ENCODE measurements at regions not wholly inside any gene's neighbourhood (a gene's known extent, or its start where the extent isn't known, plus 50 kb on each side); places are given as distances from the start of the nearest gene placed in this dataset.
"Not testable (repeated sequence)": the region's sequence is repeated elsewhere in the genome, so short reads cannot be mapped to it uniquely, and the experiment has no call there.

DNA sequence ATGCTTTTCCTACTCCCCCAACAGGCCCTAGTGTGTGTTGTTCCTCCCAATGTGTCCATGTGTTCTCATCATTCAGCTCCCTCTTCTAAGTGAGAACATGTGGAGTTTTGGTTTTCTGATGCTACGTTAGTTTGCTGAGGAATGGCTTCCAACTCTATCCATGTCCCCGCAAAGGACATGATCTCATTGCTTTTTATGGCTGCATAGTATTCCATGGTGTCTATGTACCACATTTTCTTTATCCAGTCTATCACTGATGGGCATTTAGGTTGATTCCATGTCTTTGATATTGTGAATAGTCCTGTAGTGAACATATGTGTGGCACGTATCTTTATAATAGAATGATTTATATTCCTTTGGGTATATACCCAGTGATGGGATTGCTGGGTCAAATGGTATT lies 72.5 kb upstream of the CCNY start:
- POLR2A ChIA-PET; H3K4me3 Mint-ChIP-seq; H3K4me1 Mint-ChIP-seq; CTCF ChIA-PET; H3K27ac Mint-ChIP-seq; H3K36me3 Mint-ChIP-seq; H3K27me3 Mint-ChIP-seq (ENCODE audit: low read depth); DNase-seq (ENCODE audit: low spot score); ATAC-seq; H3K9me3 Mint-ChIP-seq: not testable (repeated sequence)

DNA sequence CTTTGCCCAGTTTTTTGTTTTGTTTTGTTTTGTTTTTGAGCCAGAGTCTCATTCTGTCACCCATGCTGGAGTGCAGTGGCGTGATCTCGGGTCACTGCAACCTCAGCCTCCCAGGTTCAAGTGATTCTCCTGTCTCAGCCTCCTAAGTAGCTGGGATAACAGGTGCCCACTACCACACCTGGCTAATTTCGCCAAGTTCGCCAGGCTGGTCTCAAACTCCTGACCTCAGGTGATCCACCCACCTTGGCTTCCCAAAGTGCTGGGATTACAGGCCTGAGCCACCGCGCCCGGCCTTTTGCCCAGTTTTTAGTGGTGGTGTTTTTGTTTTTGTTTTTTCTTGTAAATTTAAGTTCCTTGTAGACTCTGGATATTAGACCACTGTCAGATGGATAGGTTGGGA lies 71.7 kb upstream of the CCNY start:
- H3K4me3 Mint-ChIP-seq; H3K36me3 Mint-ChIP-seq; CTCF ChIA-PET; H3K27ac Mint-ChIP-seq; DNase-seq (ENCODE audit: low spot score); H3K27me3 Mint-ChIP-seq (ENCODE audit: low read depth); H3K4me1 Mint-ChIP-seq; H3K9me3 Mint-ChIP-seq; POLR2A ChIA-PET; ATAC-seq: not testable (repeated sequence)

DNA sequence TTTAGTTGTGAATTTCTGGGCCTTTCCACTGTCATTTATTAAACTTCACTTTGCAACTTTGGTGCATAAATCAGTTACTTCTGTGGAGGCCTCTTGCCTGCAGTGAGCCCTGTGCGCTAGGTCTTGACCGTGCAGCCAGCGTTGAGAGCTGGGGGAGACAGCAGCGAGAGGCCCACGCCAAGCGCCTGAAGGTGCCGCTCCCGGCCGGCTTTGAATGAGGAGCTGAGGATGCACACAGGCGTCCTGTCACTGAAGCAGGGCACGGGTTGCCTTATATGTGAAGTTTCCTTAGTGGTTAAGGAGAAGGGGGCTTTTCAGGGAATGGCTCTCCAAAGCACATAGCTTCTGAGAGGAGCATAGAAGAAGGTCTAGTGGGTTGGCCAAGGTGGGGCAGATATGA lies 70.9 kb upstream of the CCNY start:
- ATAC-seq: no peak
- H3K36me3 Mint-ChIP-seq: no peaks in the 10 kb centered on the region
- H3K4me3 Mint-ChIP-seq: no peak overlapping the region

DNA sequence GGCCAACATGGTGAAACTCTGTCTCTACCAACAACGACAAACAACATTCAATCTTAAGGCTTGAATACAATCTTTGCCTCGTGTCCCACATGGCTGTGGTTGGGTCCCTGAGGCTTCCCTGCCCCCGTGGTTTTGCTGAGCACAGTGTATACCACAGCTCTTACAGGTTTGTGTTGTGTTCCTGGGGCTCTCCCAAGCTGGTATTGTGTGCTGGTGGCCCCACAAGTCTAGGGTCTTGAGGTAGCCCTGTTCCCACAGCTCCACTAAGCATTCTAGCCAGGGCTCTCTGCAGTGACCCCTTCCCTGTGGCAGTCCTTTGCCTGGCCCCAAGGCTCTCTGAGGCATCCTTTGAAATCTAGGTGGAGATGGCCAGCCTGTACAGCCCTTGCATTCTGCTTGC lies 68.0 kb upstream of the CCNY start:
- H3K36me3 Mint-ChIP-seq: no peaks in the 10 kb centered on the region
- CTCF ChIA-PET: no interaction called here
- no peaks in the 10 kb centered on the region; the same call in none of the 2 replicates for H3K27me3 Mint-ChIP-seq (ENCODE audit: low read depth)
- peaks cover 14% of the 10 kb centered on the region for H3K9me3 Mint-ChIP-seq
- no peak for DNase-seq (ENCODE audit: low spot score)
- H3K27ac Mint-ChIP-seq: no peak overlapping the region
- no peak overlapping the region for H3K4me3 Mint-ChIP-seq
- peaks cover 6% of the 10 kb centered on the region for H3K4me1 Mint-ChIP-seq
- POLR2A ChIA-PET: no interaction called here
- ATAC-seq: no peak
- TF ChIP-seq, protein P1, sequence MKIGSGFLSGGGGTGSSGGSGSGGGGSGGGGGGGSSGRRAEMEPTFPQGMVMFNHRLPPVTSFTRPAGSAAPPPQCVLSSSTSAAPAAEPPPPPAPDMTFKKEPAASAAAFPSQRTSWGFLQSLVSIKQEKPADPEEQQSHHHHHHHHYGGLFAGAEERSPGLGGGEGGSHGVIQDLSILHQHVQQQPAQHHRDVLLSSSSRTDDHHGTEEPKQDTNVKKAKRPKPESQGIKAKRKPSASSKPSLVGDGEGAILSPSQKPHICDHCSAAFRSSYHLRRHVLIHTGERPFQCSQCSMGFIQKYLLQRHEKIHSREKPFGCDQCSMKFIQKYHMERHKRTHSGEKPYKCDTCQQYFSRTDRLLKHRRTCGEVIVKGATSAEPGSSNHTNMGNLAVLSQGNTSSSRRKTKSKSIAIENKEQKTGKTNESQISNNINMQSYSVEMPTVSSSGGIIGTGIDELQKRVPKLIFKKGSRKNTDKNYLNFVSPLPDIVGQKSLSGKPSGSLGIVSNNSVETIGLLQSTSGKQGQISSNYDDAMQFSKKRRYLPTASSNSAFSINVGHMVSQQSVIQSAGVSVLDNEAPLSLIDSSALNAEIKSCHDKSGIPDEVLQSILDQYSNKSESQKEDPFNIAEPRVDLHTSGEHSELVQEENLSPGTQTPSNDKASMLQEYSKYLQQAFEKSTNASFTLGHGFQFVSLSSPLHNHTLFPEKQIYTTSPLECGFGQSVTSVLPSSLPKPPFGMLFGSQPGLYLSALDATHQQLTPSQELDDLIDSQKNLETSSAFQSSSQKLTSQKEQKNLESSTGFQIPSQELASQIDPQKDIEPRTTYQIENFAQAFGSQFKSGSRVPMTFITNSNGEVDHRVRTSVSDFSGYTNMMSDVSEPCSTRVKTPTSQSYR (CRISPR knock-in tag; IDR thresholded peaks at IDR 0.05): no peak
- TF ChIP-seq JUN (CRISPR knock-in tag; IDR thresholded peaks at IDR 0.05) (no peak), ZNF219 (CRISPR knock-in tag; IDR thresholded peaks at IDR 0.05; ENCODE audit: borderline replicate concordance) (no peak), MXD4 (CRISPR knock-in tag; IDR thresholded peaks at IDR 0.05; ENCODE audit: borderline replicate concordance) (no peak), ETV6 (CRISPR knock-in tag; IDR thresholded peaks at IDR 0.05) (no peak), NR2C2 (CRISPR knock-in tag; IDR thresholded peaks at IDR 0.05) (no peak), FOXK1 (CRISPR knock-in tag; IDR thresholded peaks at IDR 0.05) (no peak), SP1 (CRISPR knock-in tag; conservative IDR thresholded peaks at IDR 0.05) (no peak)
- TF ChIP-seq, protein P2, sequence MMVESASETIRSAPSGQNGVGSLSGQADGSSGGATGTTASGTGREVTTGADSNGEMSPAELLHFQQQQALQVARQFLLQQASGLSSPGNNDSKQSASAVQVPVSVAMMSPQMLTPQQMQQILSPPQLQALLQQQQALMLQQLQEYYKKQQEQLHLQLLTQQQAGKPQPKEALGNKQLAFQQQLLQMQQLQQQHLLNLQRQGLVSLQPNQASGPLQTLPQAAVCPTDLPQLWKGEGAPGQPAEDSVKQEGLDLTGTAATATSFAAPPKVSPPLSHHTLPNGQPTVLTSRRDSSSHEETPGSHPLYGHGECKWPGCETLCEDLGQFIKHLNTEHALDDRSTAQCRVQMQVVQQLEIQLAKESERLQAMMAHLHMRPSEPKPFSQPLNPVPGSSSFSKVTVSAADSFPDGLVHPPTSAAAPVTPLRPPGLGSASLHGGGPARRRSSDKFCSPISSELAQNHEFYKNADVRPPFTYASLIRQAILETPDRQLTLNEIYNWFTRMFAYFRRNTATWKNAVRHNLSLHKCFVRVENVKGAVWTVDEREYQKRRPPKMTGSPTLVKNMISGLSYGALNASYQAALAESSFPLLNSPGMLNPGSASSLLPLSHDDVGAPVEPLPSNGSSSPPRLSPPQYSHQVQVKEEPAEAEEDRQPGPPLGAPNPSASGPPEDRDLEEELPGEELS (CRISPR knock-in tag; IDR thresholded peaks at IDR 0.05): no peak

More for the DNA sequence above, 70.9 kb upstream of the CCNY start:
- CTCF ChIA-PET: interaction anchor here (0.6 kb wide), 1 partner anchor 609 kb away, joined by 3 read pairs; no protein-coding TSS in a partner anchor
- POLR2A ChIA-PET: no interaction called here
- Mint-ChIP-seq H3K27ac (no peak overlapping the region), H3K27me3 (ENCODE audit: low read depth) (no peaks in the 10 kb centered on the region; the same call in 1 of the 2 replicates), H3K9me3 (peaks cover 4% of the 10 kb centered on the region), H3K4me1 (no peaks in the 10 kb centered on the region)
- no peak for DNase-seq (ENCODE audit: low spot score)
- no peak for TF ChIP-seq ELF4 (CRISPR knock-in tag; IDR thresholded peaks at IDR 0.05; ENCODE audit: low read depth)
- TF ChIP-seq FOXJ3 (CRISPR knock-in tag; IDR thresholded peaks at IDR 0.05; ENCODE audit: borderline replicate concordance): no peak
- TF ChIP-seq RORB (CRISPR knock-in tag; IDR thresholded peaks at IDR 0.05): no peak
- TF ChIP-seq NR3C1 (CRISPR knock-in tag; conservative IDR thresholded peaks at IDR 0.05; ENCODE audit: low read depth): no peak
- no peak for TF ChIP-seq TEAD1 (CRISPR knock-in tag; IDR thresholded peaks at IDR 0.05)
- TF ChIP-seq, protein P3, sequence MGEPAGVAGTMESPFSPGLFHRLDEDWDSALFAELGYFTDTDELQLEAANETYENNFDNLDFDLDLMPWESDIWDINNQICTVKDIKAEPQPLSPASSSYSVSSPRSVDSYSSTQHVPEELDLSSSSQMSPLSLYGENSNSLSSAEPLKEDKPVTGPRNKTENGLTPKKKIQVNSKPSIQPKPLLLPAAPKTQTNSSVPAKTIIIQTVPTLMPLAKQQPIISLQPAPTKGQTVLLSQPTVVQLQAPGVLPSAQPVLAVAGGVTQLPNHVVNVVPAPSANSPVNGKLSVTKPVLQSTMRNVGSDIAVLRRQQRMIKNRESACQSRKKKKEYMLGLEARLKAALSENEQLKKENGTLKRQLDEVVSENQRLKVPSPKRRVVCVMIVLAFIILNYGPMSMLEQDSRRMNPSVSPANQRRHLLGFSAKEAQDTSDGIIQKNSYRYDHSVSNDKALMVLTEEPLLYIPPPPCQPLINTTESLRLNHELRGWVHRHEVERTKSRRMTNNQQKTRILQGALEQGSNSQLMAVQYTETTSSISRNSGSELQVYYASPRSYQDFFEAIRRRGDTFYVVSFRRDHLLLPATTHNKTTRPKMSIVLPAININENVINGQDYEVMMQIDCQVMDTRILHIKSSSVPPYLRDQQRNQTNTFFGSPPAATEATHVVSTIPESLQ (CRISPR knock-in tag; IDR thresholded peaks at IDR 0.05): no peak
- TF ChIP-seq, protein P4, sequence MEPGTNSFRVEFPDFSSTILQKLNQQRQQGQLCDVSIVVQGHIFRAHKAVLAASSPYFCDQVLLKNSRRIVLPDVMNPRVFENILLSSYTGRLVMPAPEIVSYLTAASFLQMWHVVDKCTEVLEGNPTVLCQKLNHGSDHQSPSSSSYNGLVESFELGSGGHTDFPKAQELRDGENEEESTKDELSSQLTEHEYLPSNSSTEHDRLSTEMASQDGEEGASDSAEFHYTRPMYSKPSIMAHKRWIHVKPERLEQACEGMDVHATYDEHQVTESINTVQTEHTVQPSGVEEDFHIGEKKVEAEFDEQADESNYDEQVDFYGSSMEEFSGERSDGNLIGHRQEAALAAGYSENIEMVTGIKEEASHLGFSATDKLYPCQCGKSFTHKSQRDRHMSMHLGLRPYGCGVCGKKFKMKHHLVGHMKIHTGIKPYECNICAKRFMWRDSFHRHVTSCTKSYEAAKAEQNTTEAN (CRISPR knock-in tag; IDR thresholded peaks at IDR 0.05): no peak
- TF ChIP-seq, protein P2 (CRISPR knock-in tag; IDR thresholded peaks at IDR 0.05): no peak
- TF ChIP-seq, protein P5, sequence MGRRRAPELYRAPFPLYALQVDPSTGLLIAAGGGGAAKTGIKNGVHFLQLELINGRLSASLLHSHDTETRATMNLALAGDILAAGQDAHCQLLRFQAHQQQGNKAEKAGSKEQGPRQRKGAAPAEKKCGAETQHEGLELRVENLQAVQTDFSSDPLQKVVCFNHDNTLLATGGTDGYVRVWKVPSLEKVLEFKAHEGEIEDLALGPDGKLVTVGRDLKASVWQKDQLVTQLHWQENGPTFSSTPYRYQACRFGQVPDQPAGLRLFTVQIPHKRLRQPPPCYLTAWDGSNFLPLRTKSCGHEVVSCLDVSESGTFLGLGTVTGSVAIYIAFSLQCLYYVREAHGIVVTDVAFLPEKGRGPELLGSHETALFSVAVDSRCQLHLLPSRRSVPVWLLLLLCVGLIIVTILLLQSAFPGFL (CRISPR knock-in tag; IDR thresholded peaks at IDR 0.05; ENCODE audit: borderline replicate concordance): no peak
- no peak for TF ChIP-seq SOX15 (CRISPR knock-in tag; IDR thresholded peaks at IDR 0.05)
- no peak for TF ChIP-seq GABPB1 (CRISPR knock-in tag; IDR thresholded peaks at IDR 0.05)
- no peak for TF ChIP-seq ZNF219 (CRISPR knock-in tag; IDR thresholded peaks at IDR 0.05; ENCODE audit: borderline replicate concordance)

All from WTC11 (cell line).